Tibial nerve (tissue), 4 donors: ENCODE measurements at regions not wholly inside any gene's neighbourhood (a gene's known extent, or its start where the extent isn't known, plus 50 kb on each side); places are given as distances from the start of the nearest gene placed in this dataset.
A peak's percentile ranks its signal among the peaks of the same experiment; 100 is the strongest.

Source experiments
- DNase-seq, 2 donors: peaks; one replicate each; pipeline ENCODE4 v3.0.0-alpha.2; 2019; ENCODE audit warnings: low spot score in 2 of 2
- H3K27ac ChIP-seq, 4 donors: fragments of 200-600 bp; sonication (generic) in 3 of 4; one replicate each; pipeline ENCODE4 v1.5.1; 2017 to 2019; ENCODE audit warnings: mild to moderate bottlenecking in 1 of 4
- H3K27me3 ChIP-seq, 2 donors: fragments of 200-600 bp; sonication (generic) in 1 of 2; one replicate each; pipeline versions ENCODE4 v1.5.1 to v1.6.0; 2017 to 2019
- H3K36me3 ChIP-seq, 3 donors: fragments of 200-600 bp; sonication (generic); one replicate each; pipeline ENCODE4 v1.5.1; 2018 to 2019
- H3K4me1 ChIP-seq, 4 donors: fragments of 200-600 bp; sonication (generic) in 3 of 4; one replicate each; pipeline ENCODE4 v1.5.1; 2017 to 2019
- H3K4me3 ChIP-seq, 4 donors: fragments of 200-600 bp; sonication (generic) in 3 of 4; one replicate each; pipeline ENCODE4 v1.5.1; 2017 to 2019; ENCODE audit warnings: mild to moderate bottlenecking in 1 of 4, moderate library complexity in 1 of 4
- H3K9me3 ChIP-seq, 4 donors: fragments of 200-600 bp; sonication (generic) in 3 of 4; one replicate each; pipeline ENCODE4 v1.5.1; 2017 to 2019
- EP300 ChIP-seq, 2 donors: sonication (generic); formaldehyde crosslinking; IDR thresholded peaks; one replicate each; pipeline ENCODE4 v1.6.1; 2017; ENCODE audit warnings: antibody characterized with exemption in 2 of 2, mild to moderate bottlenecking in 1 of 2
- POLR2A ChIP-seq, 2 donors: fragments of 450-650 bp; IDR thresholded peaks; one replicate each; pipeline ENCODE4 v1.6.1; 2017; ENCODE audit warnings: antibody characterized with exemption in 2 of 2, mild to moderate bottlenecking in 2 of 2, moderate library complexity in 2 of 2
- WGBS, 2 donors: methylation state at CpG; one replicate each; pipeline ENCODE4 v1.1.5; 2018; 5-methylcytosine and 5-hydroxymethylcytosine counted together
- TF ChIP-seq, protein P1 (sequence below), 5 experiments: fragments of 200-600 bp in 3 of 5; fragments of 450-650 bp in 2 of 5; sonication (generic) in 3 of 5; IDR thresholded peaks; one replicate each; pipeline ENCODE4 v1.5.1; 2016 to 2019; ENCODE audit warnings: antibody characterized with exemption in 5 of 5, mild to moderate bottlenecking in 3 of 5, moderate library complexity in 2 of 5

DNA sequence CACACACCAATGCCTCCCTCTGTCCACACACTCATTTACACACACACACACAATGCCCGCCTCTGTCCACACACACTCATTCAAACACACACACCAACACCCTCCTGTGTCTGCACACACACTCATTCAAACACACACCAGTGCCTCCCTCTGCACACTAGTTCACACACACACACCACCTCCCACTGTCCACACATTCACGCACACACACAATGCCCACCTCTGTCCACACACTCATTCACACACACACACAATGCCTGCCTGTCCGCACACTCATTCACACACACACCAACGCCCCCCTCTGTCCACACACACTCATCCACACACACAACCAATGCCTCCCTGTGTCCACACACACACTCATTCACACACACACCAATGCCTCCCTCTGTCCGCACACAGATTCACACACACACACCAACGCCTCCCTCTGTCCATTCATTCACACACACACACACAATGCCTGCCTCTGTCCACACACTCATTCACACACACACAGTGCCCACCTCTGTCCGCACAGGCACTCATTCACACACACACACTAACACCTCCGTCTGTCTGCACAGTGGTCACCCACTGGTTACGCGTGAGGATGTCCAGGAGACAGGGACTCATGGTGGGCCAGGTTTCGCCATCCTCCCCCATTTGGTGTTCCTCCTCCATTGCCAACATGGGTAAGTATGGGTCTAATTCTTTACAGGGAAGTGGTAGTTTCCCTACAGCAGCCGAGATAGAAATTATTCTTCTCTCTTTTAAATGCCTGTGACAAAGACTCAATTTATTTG lies 62.4 kb upstream of the THBS2 start:
- TF ChIP-seq, protein P1, sequence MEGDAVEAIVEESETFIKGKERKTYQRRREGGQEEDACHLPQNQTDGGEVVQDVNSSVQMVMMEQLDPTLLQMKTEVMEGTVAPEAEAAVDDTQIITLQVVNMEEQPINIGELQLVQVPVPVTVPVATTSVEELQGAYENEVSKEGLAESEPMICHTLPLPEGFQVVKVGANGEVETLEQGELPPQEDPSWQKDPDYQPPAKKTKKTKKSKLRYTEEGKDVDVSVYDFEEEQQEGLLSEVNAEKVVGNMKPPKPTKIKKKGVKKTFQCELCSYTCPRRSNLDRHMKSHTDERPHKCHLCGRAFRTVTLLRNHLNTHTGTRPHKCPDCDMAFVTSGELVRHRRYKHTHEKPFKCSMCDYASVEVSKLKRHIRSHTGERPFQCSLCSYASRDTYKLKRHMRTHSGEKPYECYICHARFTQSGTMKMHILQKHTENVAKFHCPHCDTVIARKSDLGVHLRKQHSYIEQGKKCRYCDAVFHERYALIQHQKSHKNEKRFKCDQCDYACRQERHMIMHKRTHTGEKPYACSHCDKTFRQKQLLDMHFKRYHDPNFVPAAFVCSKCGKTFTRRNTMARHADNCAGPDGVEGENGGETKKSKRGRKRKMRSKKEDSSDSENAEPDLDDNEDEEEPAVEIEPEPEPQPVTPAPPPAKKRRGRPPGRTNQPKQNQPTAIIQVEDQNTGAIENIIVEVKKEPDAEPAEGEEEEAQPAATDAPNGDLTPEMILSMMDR (IDR thresholded peaks at IDR 0.05): no peak
- TF ChIP-seq POLR2A (IDR thresholded peaks at IDR 0.05) (no peak), EP300 (IDR thresholded peaks at IDR 0.05) (no peak)
- Histone ChIP-seq H3K27me3 (no peaks in the 10 kb centered on the region), H3K4me1 (peaks cover 0 to 5% (median 0%) of the 10 kb centered on the region in 4 donors), H3K4me3 (no peak overlapping the region), H3K9me3 (no peaks in the 10 kb centered on the region), H3K36me3 (no peaks in the 10 kb centered on the region), H3K27ac (no peak overlapping the region)
- DNase-seq: no peak
- WGBS, 2 donors: 92 to 95% methylated on average over 12 of the region's 12 CpGs

DNA sequence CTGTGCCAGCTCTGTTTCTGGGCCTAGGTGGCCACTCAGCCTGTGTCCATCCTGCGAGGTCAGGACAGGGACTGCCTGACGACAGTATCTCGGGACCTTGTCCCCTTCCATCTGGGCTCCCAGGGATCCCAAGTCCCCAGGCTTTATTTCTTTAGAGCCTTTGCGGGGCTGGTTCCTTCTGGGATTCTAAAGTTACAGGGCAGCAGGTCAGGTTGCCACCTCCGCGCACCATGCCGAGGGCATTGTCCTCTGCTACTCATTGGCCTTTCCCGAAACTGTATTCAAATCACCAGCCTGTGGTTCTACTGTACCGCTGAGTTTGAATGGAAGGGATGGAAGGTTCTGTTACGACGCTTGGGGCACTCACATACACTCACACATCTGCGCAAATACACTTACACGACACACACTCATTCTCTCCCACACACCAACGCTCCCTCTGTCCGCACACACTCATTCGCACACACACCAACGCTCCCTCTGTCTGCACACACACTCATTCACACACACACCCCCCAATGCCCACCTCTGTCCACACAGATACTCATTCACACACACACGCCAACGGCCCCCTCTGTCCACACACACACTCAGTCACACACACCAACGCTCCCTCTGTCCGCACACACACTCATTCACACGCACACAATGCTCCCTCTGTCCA lies 59.8 kb upstream of the THBS2 start:
- Histone ChIP-seq H3K4me3 (no peak overlapping the region), H3K9me3 (no peaks in the 10 kb centered on the region), H3K27me3 (no peaks in the 10 kb centered on the region), H3K36me3 (no peaks in the 10 kb centered on the region), H3K27ac (no peak overlapping the region), H3K4me1 (no peaks in the 10 kb centered on the region)
- WGBS, 2 donors: 89 to 92% methylated on average over 22 of the region's 22 CpGs
- TF ChIP-seq POLR2A (IDR thresholded peaks at IDR 0.05): no peak
- no peak for TF ChIP-seq EP300 (IDR thresholded peaks at IDR 0.05)
- TF ChIP-seq, protein P1 (IDR thresholded peaks at IDR 0.05): no peak
- no peak for DNase-seq

DNA sequence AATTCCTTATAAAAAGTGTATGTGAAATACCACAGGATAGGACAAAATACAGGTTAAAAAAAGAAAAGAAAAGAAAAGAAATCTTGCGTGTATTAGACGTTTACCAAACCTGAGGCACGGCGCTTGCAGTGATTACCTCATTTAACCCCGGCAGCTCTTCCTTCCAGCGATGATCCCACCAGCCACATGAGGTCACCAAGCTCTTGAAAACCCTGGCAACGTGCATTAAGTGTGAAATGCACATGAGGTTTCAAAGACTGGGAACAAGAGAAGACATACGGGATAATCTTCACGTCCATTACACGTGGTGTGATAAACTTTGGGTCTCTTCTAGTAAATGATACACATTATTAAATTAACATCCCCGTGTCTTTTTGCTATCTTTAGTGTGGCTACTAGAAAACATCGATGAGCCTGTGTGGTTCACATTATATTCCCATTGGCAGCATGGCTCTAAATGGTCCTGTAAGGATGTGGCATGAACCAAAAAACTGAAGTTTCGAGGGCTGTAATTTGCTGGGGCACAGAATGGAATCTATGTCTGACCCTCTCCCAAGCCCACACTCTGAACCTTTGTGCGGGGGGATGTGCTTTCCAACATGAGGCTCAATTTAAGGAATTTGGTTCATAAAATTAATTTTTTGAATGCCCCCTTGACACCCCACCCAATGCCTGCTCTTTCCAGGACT lies 59.2 kb upstream of the THBS2 start:
- Histone ChIP-seq H3K9me3 (no peaks in the 10 kb centered on the region), H3K4me1 (no peaks in the 10 kb centered on the region), H3K27ac (no peak overlapping the region), H3K4me3 (no peak overlapping the region), H3K36me3 (no peaks in the 10 kb centered on the region), H3K27me3 (no peaks in the 10 kb centered on the region)
- WGBS, 2 donors: 66 to 71% methylated on average over 14 of the region's 14 CpGs
- DNase-seq: peak in 1 of 2 donors; percentile 28
- peak in 1 of 2 donors; percentile 6 for TF ChIP-seq EP300 (IDR thresholded peaks at IDR 0.05)
- TF ChIP-seq POLR2A (IDR thresholded peaks at IDR 0.05): no peak

DNA sequence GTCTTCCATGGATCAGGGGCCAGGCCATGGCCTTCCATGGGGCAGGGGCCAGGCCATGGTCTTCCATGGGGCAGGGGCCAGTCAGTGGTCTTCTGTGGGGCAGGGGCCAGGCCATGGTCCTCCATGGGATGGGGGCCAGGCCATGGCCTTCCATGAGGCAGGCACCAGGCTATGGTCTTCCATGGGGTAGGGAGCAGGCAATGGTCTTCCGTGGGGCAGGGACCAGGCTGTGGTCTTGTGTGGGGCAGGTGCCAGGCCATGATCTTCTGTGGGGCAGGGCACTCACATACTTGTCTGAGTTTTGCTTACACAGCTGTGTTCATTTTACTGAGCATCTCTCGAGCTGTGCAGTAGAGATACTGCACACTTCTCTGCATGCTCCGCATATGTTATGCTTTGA lies 57.3 kb upstream of the THBS2 start:
- H3K9me3 ChIP-seq: peaks cover 0 to 6% (median 3%) of the 10 kb centered on the region in 4 donors
- DNase-seq: no peak
- no peaks in the 10 kb centered on the region for H3K4me1 ChIP-seq
- no peaks in the 10 kb centered on the region for H3K27me3 ChIP-seq
- TF ChIP-seq EP300 (IDR thresholded peaks at IDR 0.05): no peak
- no peak for TF ChIP-seq POLR2A (IDR thresholded peaks at IDR 0.05)
- TF ChIP-seq, protein P1 (IDR thresholded peaks at IDR 0.05): no peak
- 74 to 77% methylated on average over 2 to 3 of the region's 3 CpGs for WGBS, 2 donors
- H3K36me3 ChIP-seq: no peaks in the 10 kb centered on the region
- no peak overlapping the region for H3K27ac ChIP-seq
- no peak overlapping the region for H3K4me3 ChIP-seq
